B cell (primary cell): ENCODE measurements at regions not wholly inside any gene's neighbourhood (a gene's known extent, or its start where the extent isn't known, plus 50 kb on each side); places are given as distances from the start of the nearest gene placed in this dataset.

ENCODE experiments used
- ATAC-seq: fragments of 200-7000 bp; cut with Tn5 transposase; one replicate; pipeline ENCODE4 v1.10.0; 2021; ENCODE audit warnings: low read depth, mild to moderate bottlenecking, moderate number of reproducible peaks, moderate library complexity
- CTCF ChIA-PET: fragments of 350-600 bp; sonication (Branson Sonifier 250); formaldehyde crosslinking; loops from one replicate; lab custom pipeline; 2021; ENCODE audit warnings: antibody characterized with exemption, inconsistent platforms; lab: Charles Lee
- POLR2A ChIA-PET: fragments of 350-600 bp; sonication (Branson Sonifier 250); formaldehyde crosslinking; loops from one replicate; lab custom pipeline; 2021; ENCODE audit warnings: antibody characterized with exemption; lab: Charles Lee
- DNase-seq: peaks from one replicate; pipeline ENCODE4 v3.0.0; 2013
- H2AFZ ChIP-seq: 2 replicates; pipeline ENCODE4 v1.6.1; 2012; ENCODE audit warnings: mild to moderate bottlenecking, low read depth, low read length; ENCODE audit not compliant: insufficient read depth, poor library complexity, severe bottlenecking
- H3K27ac ChIP-seq, 2 donors: 1 replicate in 1 of 2; 2 replicates in 1 of 2; pipeline ENCODE4 v1.5.1; 2012 to 2013; ENCODE audit warnings: low read length in 2 of 2, mild to moderate bottlenecking in 2 of 2, moderate library complexity in 1 of 2
- H3K27me3 ChIP-seq, 4 experiments: fragments of 200-600 bp in 1 of 4; sonication (generic) in 1 of 4; replicated peaks in 1 of 4; 1 replicate in 2 of 4; 2 replicates in 2 of 4; pipeline versions ENCODE4 v1.6.1 to v1.7.0; 2013 to 2016; ENCODE audit warnings: low read length in 3 of 4, mild to moderate bottlenecking in 2 of 4, mixed read lengths in 1 of 4, moderate library complexity in 1 of 4; ENCODE audit not compliant: insufficient read depth in 4 of 4, control insufficient read depth in 3 of 4; ENCODE audit errors: control extremely low read depth in 1 of 4
- H3K36me3 ChIP-seq, 2 experiments: replicated peaks in 1 of 2; 1 replicate in 1 of 2; 2 replicates in 1 of 2; pipeline versions ENCODE4 v1.6.1 to v1.7.1; 2013; ENCODE audit warnings: low read length in 1 of 2; ENCODE audit not compliant: insufficient read depth in 2 of 2, control insufficient read depth in 1 of 2; ENCODE audit errors: control extremely low read depth in 1 of 2, extremely low read depth in 1 of 2
- H3K4me1 ChIP-seq, 2 donors: fragments of 200-600 bp in 1 of 2; sonication (generic) in 1 of 2; 1 replicate in 1 of 2; 2 replicates in 1 of 2; pipeline versions ENCODE4 v1.5.1 to v1.6.1; 2013 to 2017; ENCODE audit warnings: low read length in 2 of 2; ENCODE audit not compliant: control insufficient read depth in 2 of 2, insufficient read depth in 2 of 2
- H3K4me2 ChIP-seq: replicated peaks from 2 replicates; pipeline ENCODE3; 2012; ENCODE audit warnings: mild to moderate bottlenecking, low read depth, low read length; ENCODE audit not compliant: poor library complexity, severe bottlenecking
- H3K4me3 ChIP-seq, 5 experiments: fragments of 200-600 bp in 1 of 5; sonication (generic) in 1 of 5; 1 replicate in 3 of 5; 2 replicates in 2 of 5; pipeline versions ENCODE4 v1.5.1 to v1.7.0; 2011 to 2016; ENCODE audit warnings: low read length in 4 of 5, mild to moderate bottlenecking in 4 of 5, low read depth in 2 of 5, control low read depth in 1 of 5, moderate library complexity in 1 of 5; ENCODE audit not compliant: insufficient read depth in 1 of 5; ENCODE audit errors: control extremely low read depth in 1 of 5, extremely low read depth in 1 of 5
- H3K79me2 ChIP-seq: fragments of 200-600 bp; sonication (generic); one replicate; pipeline ENCODE4 v1.6.0; 2016; ENCODE audit warnings: low read length; ENCODE audit not compliant: control insufficient read depth, insufficient read depth
- H3K9ac ChIP-seq: fragments of 200-600 bp; sonication (generic); 2 replicates; pipeline ENCODE4 v1.6.1; 2017; ENCODE audit warnings: mild to moderate bottlenecking, low read length, moderate library complexity
- H3K9me3 ChIP-seq, 3 donors: one replicate each; pipeline versions ENCODE4 v1.6.1 to v1.7.1; 2013; ENCODE audit warnings: low read length in 2 of 3; ENCODE audit not compliant: control insufficient read depth in 2 of 3, insufficient read depth in 1 of 3; ENCODE audit errors: control extremely low read depth in 1 of 3
- H4K20me1 ChIP-seq: 2 replicates; pipeline ENCODE4 v1.6.0; 2012; ENCODE audit warnings: mild to moderate bottlenecking, low read length; ENCODE audit not compliant: insufficient read depth, control insufficient read depth, poor library complexity, severe bottlenecking
- H3K27ac Mint-ChIP-seq: one replicate; pipeline ENCODE4 v1.8.0; 2021; ENCODE audit warnings: mixed read lengths
- H3K27me3 Mint-ChIP-seq: one replicate; pipeline ENCODE4 v1.8.0; 2021; ENCODE audit warnings: mixed read lengths
- H3K4me1 Mint-ChIP-seq: one replicate; pipeline ENCODE4 v1.8.0; 2021; ENCODE audit warnings: mixed read lengths
- H3K4me3 Mint-ChIP-seq: one replicate; pipeline ENCODE4 v1.8.0; 2021; ENCODE audit warnings: mixed read lengths
- H3K9me3 Mint-ChIP-seq: one replicate; pipeline ENCODE4 v1.8.0; 2022; ENCODE audit warnings: mixed read lengths; ENCODE audit not compliant: insufficient read depth
- EZH2 ChIP-seq: IDR thresholded peaks from 2 replicates; pipeline ENCODE4 v1.6.1; 2012; ENCODE audit warnings: borderline replicate concordance, low read depth, mild to moderate bottlenecking, moderate library complexity, low read length; ENCODE audit not compliant: insufficient read depth, poor library complexity, severe bottlenecking
- WGBS: methylation state at CpG from one replicate; pipeline ENCODE4 v1.1.5; 2013; ENCODE audit warnings: missing lambda C conversion rate; ENCODE audit not compliant: insufficient coverage; 5-methylcytosine and 5-hydroxymethylcytosine counted together
- intact Hi-C: fragments of 100-400 bp; cut with micrococcal nuclease; formaldehyde crosslinking; loops from one replicate; pipeline ENCODE4 v1.10.0; 2022
- TF ChIP-seq, protein P1 (sequence below): fragments of 200-600 bp; IDR thresholded peaks from one replicate; pipeline ENCODE4 v1.8.0; 2022; ENCODE audit warnings: antibody characterized with exemption, mild to moderate bottlenecking

DNA sequence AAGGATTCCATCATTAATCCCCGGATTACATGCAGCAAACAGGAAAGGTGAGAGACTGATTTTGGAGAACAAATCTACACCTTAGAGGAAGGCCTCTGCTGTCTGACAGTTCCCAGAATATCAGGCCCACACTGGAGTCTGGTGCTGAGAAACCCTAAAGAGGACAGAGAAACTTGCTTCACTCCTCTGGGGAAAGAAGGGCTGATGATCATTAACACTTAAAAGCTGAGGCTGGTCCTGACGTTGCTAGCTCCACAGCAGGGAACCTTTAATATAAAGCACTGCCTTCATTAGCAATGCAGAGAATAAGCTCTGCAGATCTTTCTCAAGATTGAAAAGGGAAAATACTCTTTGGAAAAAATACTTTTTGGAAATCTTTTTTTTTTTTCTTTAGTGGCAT is 1472.4 kb upstream of the GOT2 start:
- no peaks in the 10 kb centered on the region for H3K27me3 Mint-ChIP-seq
- no peaks in the 10 kb centered on the region for H3K9me3 ChIP-seq
- H3K4me3 Mint-ChIP-seq, result no peak overlapping the region
- H3K27ac ChIP-seq, result no peak overlapping the region
- H2AFZ ChIP-seq, result no peak overlapping the region
- POLR2A ChIA-PET, result no interaction called here
- no peaks in the 10 kb centered on the region for H3K79me2 ChIP-seq
- no peak overlapping the region for H3K4me2 ChIP-seq
- no peaks in the 10 kb centered on the region for H3K9me3 Mint-ChIP-seq
- no peaks in the 10 kb centered on the region for H3K4me1 Mint-ChIP-seq
- no CpG with 5 or more reads among the region's 2 CpGs for WGBS
- H3K27me3 ChIP-seq, result no peaks in the 10 kb centered on the region
- H3K4me3 ChIP-seq, result no peak overlapping the region
- ATAC-seq (no peak), DNase-seq (no peak)
- intact Hi-C loops, result no loop called here
- H4K20me1 ChIP-seq, result no peaks in the 10 kb centered on the region
- H3K27ac Mint-ChIP-seq, result no peak overlapping the region
- CTCF ChIA-PET, result interaction anchor here (0.7 kb wide), 1 partner anchor 106 kb away, joined by 3 read pairs; no protein-coding TSS in a partner anchor
- no peak for TF ChIP-seq EZH2
- TF ChIP-seq, protein P1, sequence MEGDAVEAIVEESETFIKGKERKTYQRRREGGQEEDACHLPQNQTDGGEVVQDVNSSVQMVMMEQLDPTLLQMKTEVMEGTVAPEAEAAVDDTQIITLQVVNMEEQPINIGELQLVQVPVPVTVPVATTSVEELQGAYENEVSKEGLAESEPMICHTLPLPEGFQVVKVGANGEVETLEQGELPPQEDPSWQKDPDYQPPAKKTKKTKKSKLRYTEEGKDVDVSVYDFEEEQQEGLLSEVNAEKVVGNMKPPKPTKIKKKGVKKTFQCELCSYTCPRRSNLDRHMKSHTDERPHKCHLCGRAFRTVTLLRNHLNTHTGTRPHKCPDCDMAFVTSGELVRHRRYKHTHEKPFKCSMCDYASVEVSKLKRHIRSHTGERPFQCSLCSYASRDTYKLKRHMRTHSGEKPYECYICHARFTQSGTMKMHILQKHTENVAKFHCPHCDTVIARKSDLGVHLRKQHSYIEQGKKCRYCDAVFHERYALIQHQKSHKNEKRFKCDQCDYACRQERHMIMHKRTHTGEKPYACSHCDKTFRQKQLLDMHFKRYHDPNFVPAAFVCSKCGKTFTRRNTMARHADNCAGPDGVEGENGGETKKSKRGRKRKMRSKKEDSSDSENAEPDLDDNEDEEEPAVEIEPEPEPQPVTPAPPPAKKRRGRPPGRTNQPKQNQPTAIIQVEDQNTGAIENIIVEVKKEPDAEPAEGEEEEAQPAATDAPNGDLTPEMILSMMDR, result no peak
- no peak overlapping the region for H3K9ac ChIP-seq
- H3K36me3 ChIP-seq, result no peaks in the 10 kb centered on the region
- H3K4me1 ChIP-seq, result no peaks in the 10 kb centered on the region

DNA sequence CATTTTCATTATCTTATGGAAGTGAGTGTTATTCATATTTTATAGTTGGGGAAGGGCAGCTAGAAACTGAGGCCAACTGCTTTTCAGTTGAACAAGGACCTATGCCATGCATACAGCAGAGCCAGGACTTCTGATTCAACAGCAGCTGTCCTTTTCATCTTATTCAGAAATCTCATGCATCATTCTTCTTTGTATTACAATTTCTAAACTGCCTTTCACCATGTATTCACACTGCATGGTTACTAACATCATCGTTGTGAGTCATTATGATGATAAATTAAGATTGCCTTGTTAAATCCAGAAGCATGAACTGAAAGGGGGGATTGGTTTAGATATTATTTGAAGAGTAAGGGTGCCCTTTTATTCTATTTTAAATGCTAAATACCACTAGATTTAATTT is 1470.1 kb upstream of the GOT2 start:
- DNase-seq (no peak), ATAC-seq (no peak)
- ChIA-PET POLR2A (no interaction called here), CTCF (no interaction called here)
- no peaks in the 10 kb centered on the region for H3K27me3 ChIP-seq
- H3K36me3 ChIP-seq, result no peaks in the 10 kb centered on the region
- intact Hi-C loops, result no loop called here
- H3K79me2 ChIP-seq, result no peaks in the 10 kb centered on the region
- no peaks in the 10 kb centered on the region for H3K27me3 Mint-ChIP-seq
- H3K9me3 Mint-ChIP-seq, result no peaks in the 10 kb centered on the region
- no peak overlapping the region for H2AFZ ChIP-seq
- no peaks in the 10 kb centered on the region for H4K20me1 ChIP-seq
- no peak overlapping the region for H3K4me2 ChIP-seq
- no CpG with 5 or more reads among the region's 1 CpG for WGBS
- H3K9ac ChIP-seq, result no peak overlapping the region
- no peak overlapping the region for H3K4me3 ChIP-seq
- no peaks in the 10 kb centered on the region for H3K9me3 ChIP-seq
- no peak overlapping the region for H3K4me3 Mint-ChIP-seq
- H3K4me1 ChIP-seq, result no peaks in the 10 kb centered on the region
- TF ChIP-seq, protein P1, result no peak
- no peak for TF ChIP-seq EZH2
- no peak overlapping the region for H3K27ac ChIP-seq
- no peak overlapping the region for H3K27ac Mint-ChIP-seq
- H3K4me1 Mint-ChIP-seq, result no peaks in the 10 kb centered on the region
